Right ventricle myocardium inferior (tissue), 1 donor: ENCODE measurements at regions not wholly inside any gene's neighbourhood (a gene's known extent, or its start where the extent isn't known, plus 50 kb on each side); places are given as distances from the start of the nearest gene placed in this dataset.
"Not testable (repeated sequence)": the region's sequence is repeated elsewhere in the genome, so short reads cannot be mapped to it uniquely, and the experiment has no call there.

Experiments
- ATAC-seq: fragments of 200-7000 bp; cut with Tn5 transposase; one replicate; pipeline ENCODE4 v1.9.1; 2020; ENCODE audit warnings: mild to moderate bottlenecking, moderate library complexity
- DNase-seq: peaks from one replicate; pipeline ENCODE4 v3.0.0; 2021; ENCODE audit errors: missing footprints
- intact Hi-C: fragments of 100-400 bp; cut with DNase I; formaldehyde crosslinking; loops from one replicate; pipeline ENCODE4 v1.11.0; 2022
- donor health status: DM: no; HTN: yes; CAD: no; lungs with severe emphysema.

- ATAC-seq = no peak
- intact Hi-C loops = no loop called here
Measured at GRCh38 chr7:114196517-114196916, 218.1 kb upstream of the FOXP2 start.

DNA sequence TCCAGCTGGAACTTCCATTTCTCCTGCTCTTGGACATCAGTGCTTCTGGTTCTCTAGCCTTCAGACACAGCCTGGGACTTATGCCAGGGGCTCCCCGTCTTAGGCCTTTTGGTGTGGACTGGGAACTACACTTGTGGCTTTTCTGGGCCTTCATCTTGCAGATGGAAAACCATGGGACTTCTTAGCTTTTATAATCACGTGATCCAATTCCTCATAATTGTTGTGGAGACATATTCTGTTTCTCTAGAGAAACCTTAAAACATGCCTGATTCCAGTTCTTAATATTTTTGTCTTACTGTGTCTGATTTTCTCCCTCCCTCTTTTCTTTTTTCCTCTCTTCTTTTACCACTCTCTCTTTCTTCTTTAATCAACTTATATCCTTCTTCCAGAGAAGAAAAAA lies 224.2 kb upstream of the FOXP2 start:
- DNase-seq (no peak), ATAC-seq (no peak)
- intact Hi-C loops = no loop called here

More at GRCh38 chr7:114196517-114196916, 218.1 kb upstream of the FOXP2 start:
- DNase-seq = no peak

- DNase-seq (no peak), ATAC-seq (peak; percentile 52)
- intact Hi-C loops = no loop called here
Measured at GRCh38 chr7:114183311-114184088, 231.1 kb upstream of the FOXP2 start.

- ATAC-seq (no peak), DNase-seq (no peak)
Measured at GRCh38 chr7:114182837-114183236, 231.8 kb upstream of the FOXP2 start.

GRCh38 chr7:114181280-114181679 lies 233.3 kb upstream of the FOXP2 start:
- intact Hi-C loops = no loop called here
- no peak for DNase-seq

More at GRCh38 chr7:114182837-114183236, 231.8 kb upstream of the FOXP2 start:
- intact Hi-C loops = no loop called here

DNA sequence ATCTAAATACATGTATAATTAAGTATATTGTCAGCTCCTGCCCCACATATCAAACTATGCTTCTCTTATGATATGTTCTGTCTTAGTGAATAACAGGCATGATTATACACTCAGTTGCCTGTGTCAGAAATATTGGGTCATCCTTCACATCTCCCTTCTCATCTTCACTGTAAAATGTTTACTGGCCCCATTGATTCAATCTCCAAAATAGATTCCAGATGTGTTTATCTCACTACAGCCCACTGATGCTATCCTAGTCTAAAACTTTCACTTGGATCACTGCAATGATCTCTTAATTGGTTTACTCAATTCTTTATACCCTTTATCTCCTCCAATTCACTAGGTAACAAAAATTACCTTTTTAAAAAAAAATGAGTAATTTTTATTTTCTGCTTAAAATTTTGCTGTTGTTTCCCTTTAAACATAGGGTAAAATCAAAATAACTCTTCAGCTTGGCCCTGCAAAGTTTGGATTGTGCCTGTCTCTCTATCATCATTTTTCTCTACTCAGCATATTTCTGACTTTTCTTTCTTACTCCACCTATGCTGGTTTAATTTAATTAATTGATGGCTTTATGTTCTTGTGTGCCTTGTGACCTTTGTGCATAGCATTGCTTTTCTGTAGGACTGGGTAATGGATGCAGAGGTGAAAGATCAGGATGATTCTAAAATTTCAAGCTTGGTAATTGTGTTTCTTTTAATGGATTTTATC lies 233.9 kb upstream of the FOXP2 start:
- DNase-seq (no peak), ATAC-seq (no peak)
- intact Hi-C loops = no loop called here

More at GRCh38 chr7:114181280-114181679, 233.3 kb upstream of the FOXP2 start:
- no peak for ATAC-seq

GRCh38 chr7:114175125-114175524 lies 239.5 kb upstream of the FOXP2 start:
- no peak for DNase-seq
- ATAC-seq = no peak
- intact Hi-C loops = no loop called here

DNA sequence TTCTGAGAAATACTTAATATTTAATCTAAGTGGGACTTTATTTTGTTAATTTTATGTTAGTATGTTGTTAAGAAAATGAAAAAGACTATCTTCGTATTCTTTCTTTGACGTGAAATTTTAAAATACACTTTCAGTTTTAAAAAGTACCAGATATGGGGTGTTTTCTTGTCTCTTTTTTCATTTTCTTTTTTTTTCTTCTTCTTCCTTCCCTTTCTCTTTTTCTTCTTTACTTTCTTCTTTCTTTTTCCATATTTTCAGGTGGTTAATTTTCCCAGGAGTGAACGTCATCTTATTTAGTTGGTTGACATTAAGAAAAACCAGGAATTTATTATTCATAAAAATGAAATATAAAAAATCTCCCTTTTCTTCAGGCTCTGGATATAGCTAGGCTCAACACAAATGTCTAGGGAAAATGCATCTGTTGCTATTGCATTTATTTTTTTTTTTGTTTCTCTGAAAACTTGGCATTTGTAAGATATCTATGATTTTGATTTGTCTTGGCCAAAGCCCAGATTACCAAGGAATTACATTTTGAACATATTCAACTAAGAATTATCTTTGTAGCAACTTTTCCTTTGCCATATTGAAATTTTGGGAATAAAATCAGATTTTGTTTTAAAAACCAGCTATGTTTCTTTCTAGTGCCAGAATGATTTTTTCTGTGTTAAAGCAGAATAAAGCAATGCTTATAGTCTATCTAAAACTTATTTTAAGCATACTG lies 241.3 kb upstream of the FOXP2 start:
- DNase-seq (no peak), ATAC-seq (no peak)
- intact Hi-C loops = no loop called here

DNA sequence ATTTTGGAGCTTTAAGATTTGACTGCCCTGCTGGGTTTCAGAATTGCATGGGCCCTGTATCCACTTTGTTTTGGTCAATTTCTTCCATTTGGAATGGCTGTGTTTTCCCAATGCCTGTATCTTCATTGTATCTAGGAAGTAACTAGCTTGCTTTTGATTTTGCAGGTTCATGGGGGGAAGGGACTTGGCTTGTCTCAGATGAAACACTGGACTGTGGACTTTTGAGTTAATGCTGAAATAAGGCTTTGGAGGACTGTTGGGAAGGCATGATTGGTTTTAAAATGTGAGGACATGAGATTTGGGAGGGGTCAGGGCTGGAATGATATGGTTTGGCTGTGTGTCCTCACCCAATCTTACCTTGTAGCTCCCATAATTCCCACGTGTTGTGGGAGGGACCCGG lies 245.2 kb upstream of the FOXP2 start:
- intact Hi-C loops, ATAC-seq, DNase-seq: not testable (repeated sequence)

DNA sequence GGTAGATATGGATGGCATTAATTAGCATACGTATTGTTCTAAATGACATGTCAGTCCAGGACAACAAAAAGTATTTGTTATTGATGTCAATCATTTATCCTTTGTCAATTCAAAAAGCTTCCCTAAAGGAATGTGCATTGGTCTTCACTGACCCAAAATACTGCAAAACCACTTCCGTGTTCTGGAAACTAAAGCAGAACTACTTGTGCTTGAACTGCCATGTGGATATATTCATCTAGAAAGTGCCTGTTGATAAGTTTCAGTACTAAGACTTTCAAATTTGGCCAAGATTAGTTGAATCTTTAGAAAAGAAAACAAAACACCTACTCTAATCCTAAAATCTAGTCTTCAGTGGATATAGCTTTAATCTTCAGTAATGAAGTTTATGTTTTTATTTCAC lies 242.1 kb upstream of the PPP1R3A start:
- no peak for ATAC-seq

DNA sequence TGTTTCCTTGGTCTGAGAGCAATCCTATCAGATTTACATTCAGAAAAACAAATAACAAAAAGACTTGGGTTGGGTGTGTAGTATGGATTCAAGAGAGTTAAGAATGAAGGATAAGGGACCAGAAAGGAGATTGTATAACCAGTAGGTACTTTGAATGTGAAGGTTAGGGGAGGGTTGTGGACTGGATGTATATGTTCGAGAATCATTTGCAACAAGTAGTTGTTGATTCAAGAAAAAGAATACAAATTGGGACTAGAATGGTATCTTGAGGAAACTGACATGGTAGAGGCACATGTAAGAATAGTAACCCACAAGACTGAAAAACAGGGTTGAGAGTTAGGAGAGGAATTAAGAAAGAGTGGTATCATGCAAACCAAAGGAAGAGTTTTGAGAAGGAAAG lies 240.0 kb upstream of the PPP1R3A start:
- intact Hi-C loops = no loop called here
- no peak for DNase-seq
- no peak for ATAC-seq

More for the DNA sequence above, 242.1 kb upstream of the PPP1R3A start:
- DNase-seq = no peak
- intact Hi-C loops = no loop called here

DNA sequence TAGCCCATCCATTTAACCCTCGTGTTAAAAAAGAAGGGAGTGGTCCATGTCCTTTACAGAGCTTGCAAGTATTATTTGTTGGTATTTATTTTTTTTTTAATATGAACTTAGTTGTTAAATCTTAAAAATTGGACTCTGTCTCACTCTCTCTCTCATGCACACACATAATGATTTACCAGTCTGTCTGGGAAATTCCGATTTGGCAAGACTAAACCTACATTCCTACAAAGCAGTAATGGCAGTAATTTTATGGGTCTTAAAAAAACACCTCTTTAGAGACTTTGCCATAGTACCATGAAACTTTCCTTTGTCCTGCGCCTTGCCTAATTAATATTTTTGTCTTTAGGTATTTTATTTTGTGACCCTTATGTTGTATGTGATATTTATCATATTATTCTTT lies 239.5 kb upstream of the PPP1R3A start:
- no peak for DNase-seq
- intact Hi-C loops = no loop called here
- no peak for ATAC-seq

GRCh38 chr7:114156178-114156577 lies 237.4 kb upstream of the PPP1R3A start:
- DNase-seq (no peak), ATAC-seq (no peak)
- intact Hi-C loops = no loop called here

DNA sequence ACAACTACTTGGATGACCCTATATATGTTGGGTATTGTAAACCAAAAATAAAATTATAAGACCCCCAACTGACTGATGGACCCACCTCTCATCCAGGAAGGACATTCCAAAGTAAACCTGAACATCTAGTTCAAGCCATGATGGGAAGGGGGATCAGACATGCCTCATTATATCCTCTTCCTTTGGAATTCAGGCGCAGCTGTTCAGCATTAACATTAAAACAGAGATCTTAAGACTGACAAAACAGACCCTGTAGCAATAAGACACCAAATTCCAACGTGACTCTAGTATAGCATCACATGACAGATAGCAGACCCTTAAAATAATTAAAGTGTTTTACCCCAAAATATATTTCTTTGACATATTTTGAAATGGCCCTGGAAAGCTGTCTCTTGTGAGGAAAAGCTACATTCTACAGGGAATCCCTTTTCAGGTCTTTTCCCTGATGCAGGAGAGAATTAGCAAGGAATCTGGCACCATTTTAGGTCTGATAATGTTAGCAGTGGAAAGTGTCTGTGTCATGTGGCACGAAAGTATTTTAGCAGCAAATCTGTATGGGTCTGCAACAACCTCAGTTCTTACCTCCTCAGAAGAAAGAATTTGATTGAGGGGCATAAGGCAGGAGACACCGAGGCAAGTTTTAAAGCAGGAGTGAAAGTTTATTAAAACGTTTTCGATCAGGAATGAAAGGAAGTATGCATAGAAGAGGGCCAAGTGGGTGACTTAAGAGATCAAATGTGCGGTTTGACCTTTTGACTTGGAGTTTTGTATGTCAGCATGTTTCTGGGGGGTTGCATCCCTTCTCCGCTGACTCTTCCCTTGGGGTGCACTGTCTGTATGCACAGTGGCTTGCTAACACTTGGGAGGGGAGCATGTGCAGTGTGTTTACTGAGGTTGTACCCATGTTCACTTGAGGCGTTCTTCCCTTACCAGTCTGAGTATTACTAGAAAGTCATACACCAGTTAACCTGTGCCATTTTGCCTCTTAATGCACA lies 236.6 kb upstream of the PPP1R3A start:
- intact Hi-C loops = no loop called here
- DNase-seq (no peak), ATAC-seq (no peak)

GRCh38 chr7:114153700-114154099 lies 234.9 kb upstream of the PPP1R3A start:
- intact Hi-C loops = no loop called here
- no peak for ATAC-seq
- DNase-seq = no peak

DNA sequence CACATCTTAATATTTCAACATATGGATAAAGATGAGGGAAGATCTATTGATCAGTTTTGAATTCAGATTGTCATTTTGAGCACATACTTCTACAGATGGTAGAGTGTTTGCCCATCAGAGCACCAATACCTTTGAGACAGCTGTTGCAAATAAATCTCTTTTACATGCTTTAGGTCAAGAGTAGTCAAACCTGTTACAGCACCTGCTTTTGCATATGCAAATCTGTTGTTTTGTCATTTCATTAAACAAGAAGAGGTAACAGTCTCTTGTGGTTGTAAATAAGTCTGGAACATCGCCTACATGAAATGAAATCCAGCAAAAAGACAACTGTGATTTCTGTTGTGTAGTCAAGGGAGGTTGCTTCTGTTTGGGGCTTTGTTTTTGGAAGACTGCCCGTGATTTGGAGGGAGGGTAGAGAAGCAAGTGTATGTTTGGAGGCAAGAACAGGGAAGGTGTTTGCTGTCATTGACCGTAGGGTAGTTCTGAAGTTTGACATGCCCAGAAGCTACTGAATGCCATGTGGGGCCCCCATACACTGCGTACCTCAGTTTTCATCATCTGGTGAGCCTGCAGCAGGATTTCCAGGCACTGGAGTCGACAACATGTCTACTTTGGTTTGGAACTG lies 233.6 kb upstream of the PPP1R3A start:
- DNase-seq (no peak), ATAC-seq (no peak)
- intact Hi-C loops = no loop called here

GRCh38 chr7:114151777-114152176 lies 233.0 kb upstream of the PPP1R3A start:
- no peak for DNase-seq
- no peak for ATAC-seq
- intact Hi-C loops = no loop called here

GRCh38 chr7:114150689-114151088 lies 231.9 kb upstream of the PPP1R3A start:
- DNase-seq (no peak), ATAC-seq (no peak)
- intact Hi-C loops = no loop called here
